CD4-positive, alpha-beta memory T cell (primary cell): ENCODE measurements at regions not wholly inside any gene's neighbourhood (a gene's known extent, or its start where the extent isn't known, plus 50 kb on each side); places are given as distances from the start of the nearest gene placed in this dataset.

Source experiments
- CTCF ChIA-PET: fragments of 350-600 bp; sonication (Branson Sonifier 250); formaldehyde crosslinking; loops from one replicate; lab custom pipeline; 2021; ENCODE audit warnings: inconsistent platforms; ENCODE audit not compliant: partially characterized antibody; lab: Charles Lee
- POLR2A ChIA-PET: fragments of 350-600 bp; sonication (Branson Sonifier 250); formaldehyde crosslinking; loops from one replicate; lab custom pipeline; 2021; ENCODE audit not compliant: partially characterized antibody; lab: Charles Lee
- DNase-seq, 5 donors: peaks; one replicate each; pipeline versions ENCODE4 v3.0.0 to v3.0.0-alpha.2; 2020 to 2022; ENCODE audit warnings: mixed read lengths in 1 of 5
- H3K27ac ChIP-seq: one replicate; pipeline ENCODE4 v1.7.0; 2013; ENCODE audit warnings: low read depth, low read length
- H3K27me3 ChIP-seq: 2 replicates; pipeline ENCODE4 v1.7.0; 2013; ENCODE audit warnings: mild to moderate bottlenecking, low read length, moderate library complexity; ENCODE audit not compliant: insufficient read depth
- H3K36me3 ChIP-seq: 2 replicates; pipeline ENCODE4 v1.7.0; 2013; ENCODE audit warnings: mild to moderate bottlenecking, low read length, moderate library complexity; ENCODE audit not compliant: insufficient read depth
- H3K4me1 ChIP-seq: 2 replicates; pipeline ENCODE4 v1.7.0; 2013; ENCODE audit warnings: mild to moderate bottlenecking, low read length, moderate library complexity; ENCODE audit not compliant: insufficient read depth
- H3K4me3 ChIP-seq, 2 donors: one replicate each; pipeline ENCODE4 v1.7.0; 2013; ENCODE audit warnings: low read length in 2 of 2, mild to moderate bottlenecking in 1 of 2
- H3K9me3 ChIP-seq, 2 donors: one replicate each; pipeline ENCODE4 v1.7.0; 2013; ENCODE audit warnings: low read length in 2 of 2, control low read depth in 1 of 2; ENCODE audit not compliant: control insufficient read depth in 1 of 2
- H3K27ac Mint-ChIP-seq, 7 donors: one replicate each; pipeline ENCODE4 v1.8.0; 2020 to 2021; ENCODE audit warnings: mixed read lengths in 7 of 7, mild to moderate bottlenecking in 6 of 7, inconsistent platforms in 3 of 7, moderate library complexity in 3 of 7
- H3K27me3 Mint-ChIP-seq, 2 donors: one replicate each; pipeline ENCODE4 v1.8.0; 2020 to 2021; ENCODE audit warnings: mixed read lengths in 2 of 2
- H3K36me3 Mint-ChIP-seq, 2 donors: one replicate each; pipeline ENCODE4 v1.8.0; 2020 to 2021; ENCODE audit warnings: mixed read lengths in 2 of 2, inconsistent platforms in 1 of 2, mild to moderate bottlenecking in 1 of 2
- H3K4me1 Mint-ChIP-seq, 4 donors: one replicate each; pipeline ENCODE4 v1.8.0; 2020 to 2021; ENCODE audit warnings: mixed read lengths in 4 of 4, mild to moderate bottlenecking in 1 of 4
- H3K4me3 Mint-ChIP-seq, 8 donors: one replicate each; pipeline ENCODE4 v1.8.0; 2020 to 2021; ENCODE audit warnings: mixed read lengths in 8 of 8, mild to moderate bottlenecking in 7 of 8, moderate library complexity in 6 of 8, inconsistent platforms in 3 of 8
- H3K9me3 Mint-ChIP-seq, 8 donors: one replicate each; pipeline ENCODE4 v1.8.0; 2020 to 2021; ENCODE audit warnings: mixed read lengths in 8 of 8, mild to moderate bottlenecking in 5 of 8, inconsistent platforms in 3 of 8, moderate library complexity in 1 of 8
- intact Hi-C: fragments of 100-400 bp; cut with micrococcal nuclease; formaldehyde crosslinking; loops from one replicate; pipeline ENCODE4 v1.15.1; 2023

DNA sequence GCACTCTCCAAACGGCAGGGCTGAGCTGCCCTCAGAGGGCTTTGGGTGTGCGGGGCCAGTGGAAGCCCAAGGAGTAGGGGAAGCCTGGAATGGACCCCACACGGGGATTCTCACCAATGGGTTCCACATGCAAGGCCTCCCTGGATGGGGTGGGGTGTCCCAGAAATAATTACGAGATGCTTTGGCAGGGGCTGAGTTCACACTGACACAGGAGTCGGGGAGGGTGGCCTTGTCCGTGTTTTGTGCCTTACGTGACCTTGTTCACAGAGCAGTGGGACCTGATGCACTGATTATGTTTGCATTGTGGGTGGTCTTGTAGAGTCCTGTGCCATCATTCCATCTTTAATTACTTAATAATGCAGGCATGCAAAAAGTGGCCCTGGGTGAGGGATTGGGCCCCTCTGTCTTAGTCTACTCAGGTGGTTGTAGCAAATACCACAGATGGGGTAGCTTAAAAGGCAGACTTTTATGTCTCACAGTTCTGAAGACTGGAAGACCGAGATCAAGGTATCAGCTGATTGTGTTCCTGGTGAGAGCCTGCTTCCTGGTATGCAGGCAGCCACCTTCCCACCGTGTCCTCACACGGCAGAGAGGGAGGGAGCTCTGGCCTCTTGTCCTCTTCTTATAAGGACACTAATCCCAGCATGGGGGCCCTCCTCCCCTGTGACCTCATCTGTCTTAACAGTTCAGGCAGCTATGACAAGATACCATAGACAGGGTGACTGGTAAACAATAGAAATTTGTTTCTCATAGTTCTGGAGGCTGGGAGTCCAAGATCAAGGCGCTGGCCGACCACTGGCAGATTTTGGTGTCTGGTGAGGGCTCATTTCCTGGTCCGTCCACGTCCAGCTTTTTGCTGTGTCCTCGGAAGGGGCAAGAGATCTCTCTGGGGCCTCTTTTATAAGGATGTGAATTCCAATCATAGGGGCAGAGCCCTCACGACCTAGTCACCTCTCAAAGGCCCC, 239.4 kb downstream of the IRF8 start:
- intact Hi-C loops: no loop called here
- no peaks in the 10 kb centered on the region for H3K36me3 ChIP-seq
- no peak overlapping the region for H3K4me3 ChIP-seq
- H3K27me3 Mint-ChIP-seq: peaks cover 2 to 9% of the 10 kb centered on the region in 2 donors
- no peak overlapping the region for H3K4me3 Mint-ChIP-seq
- ChIA-PET POLR2A (no interaction called here), CTCF (no interaction called here)
- no peaks in the 10 kb centered on the region for H3K4me1 Mint-ChIP-seq
- H3K36me3 Mint-ChIP-seq: no peaks in the 10 kb centered on the region
- DNase-seq: no peak
- H3K27ac Mint-ChIP-seq: no peak overlapping the region
- no peaks in the 10 kb centered on the region for H3K27me3 ChIP-seq
- H3K27ac ChIP-seq: no peak overlapping the region
- no peaks in the 10 kb centered on the region for H3K9me3 ChIP-seq
- H3K9me3 Mint-ChIP-seq: peaks cover 0 to 1% (median 0%) of the 10 kb centered on the region in 8 donors
- no peaks in the 10 kb centered on the region for H3K4me1 ChIP-seq

DNA sequence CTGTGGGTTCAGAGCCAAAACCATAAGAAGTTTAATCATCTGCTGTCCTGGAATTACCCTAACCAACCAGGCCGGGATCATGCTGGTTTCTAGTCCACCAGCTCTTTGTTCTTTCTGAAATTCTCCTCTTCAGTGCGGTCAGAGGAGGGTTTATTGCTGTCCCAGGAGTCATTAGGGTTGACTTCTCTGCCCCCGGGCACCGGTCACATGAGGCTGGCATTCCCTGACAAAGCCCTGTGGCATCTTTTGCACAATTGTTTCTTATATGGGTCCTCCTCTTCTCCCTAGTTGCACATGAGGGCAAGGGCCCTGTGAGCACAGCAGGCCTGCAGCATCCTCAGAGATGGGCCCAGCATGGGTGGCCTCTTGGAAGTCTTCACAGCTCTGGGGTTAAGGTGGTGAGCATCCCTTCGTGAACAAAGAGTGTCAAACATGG, 243.9 kb downstream of the IRF8 start:
- Mint-ChIP-seq H3K36me3 (no peaks in the 10 kb centered on the region), H3K4me1 (no peaks in the 10 kb centered on the region), H3K9me3 (no peaks in the 10 kb centered on the region), H3K27ac (no peak overlapping the region), H3K27me3 (peaks cover 2 to 4% of the 10 kb centered on the region in 2 donors), H3K4me3 (no peak overlapping the region)
- Histone ChIP-seq H3K4me1 (no peaks in the 10 kb centered on the region), H3K4me3 (no peak overlapping the region), H3K9me3 (no peaks in the 10 kb centered on the region), H3K27ac (no peak overlapping the region), H3K36me3 (no peaks in the 10 kb centered on the region), H3K27me3 (no peaks in the 10 kb centered on the region)
- CTCF ChIA-PET: no interaction called here
- no peak for DNase-seq
- intact Hi-C loops: no loop called here
- POLR2A ChIA-PET: no interaction called here

DNA sequence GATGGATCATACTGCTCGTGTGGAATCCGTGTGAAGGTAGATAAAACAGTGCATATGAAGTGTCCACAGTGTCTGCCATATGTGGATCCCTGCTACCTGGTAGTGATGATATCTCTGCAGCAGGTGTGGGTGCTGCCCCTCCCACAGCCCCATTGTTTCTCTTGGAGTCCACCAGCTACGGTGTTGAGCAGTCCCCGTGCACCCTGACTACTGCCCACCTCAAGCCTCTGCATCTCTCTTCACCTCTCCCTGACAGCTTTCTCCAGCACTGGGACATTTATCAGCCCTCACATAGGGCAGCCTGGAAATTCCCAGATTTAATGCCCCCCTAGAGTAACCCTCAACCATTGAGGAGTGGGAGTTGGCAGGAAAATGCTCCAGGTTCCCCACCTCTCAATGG, 244.7 kb downstream of the IRF8 start:
- no peaks in the 10 kb centered on the region for H3K36me3 ChIP-seq
- H3K27ac Mint-ChIP-seq: no peak overlapping the region
- no peak for DNase-seq
- H3K36me3 Mint-ChIP-seq: no peaks in the 10 kb centered on the region
- H3K4me1 ChIP-seq: no peaks in the 10 kb centered on the region
- no peaks in the 10 kb centered on the region for H3K4me1 Mint-ChIP-seq
- ChIA-PET CTCF (no interaction called here), POLR2A (no interaction called here)
- peaks cover 2 to 4% of the 10 kb centered on the region in 2 donors for H3K27me3 Mint-ChIP-seq
- intact Hi-C loops: no loop called here
- H3K4me3 Mint-ChIP-seq: no peak overlapping the region
- no peaks in the 10 kb centered on the region for H3K9me3 Mint-ChIP-seq
- H3K27ac ChIP-seq: no peak overlapping the region
- H3K27me3 ChIP-seq: no peaks in the 10 kb centered on the region
- no peak overlapping the region for H3K4me3 ChIP-seq
- no peaks in the 10 kb centered on the region for H3K9me3 ChIP-seq

DNA sequence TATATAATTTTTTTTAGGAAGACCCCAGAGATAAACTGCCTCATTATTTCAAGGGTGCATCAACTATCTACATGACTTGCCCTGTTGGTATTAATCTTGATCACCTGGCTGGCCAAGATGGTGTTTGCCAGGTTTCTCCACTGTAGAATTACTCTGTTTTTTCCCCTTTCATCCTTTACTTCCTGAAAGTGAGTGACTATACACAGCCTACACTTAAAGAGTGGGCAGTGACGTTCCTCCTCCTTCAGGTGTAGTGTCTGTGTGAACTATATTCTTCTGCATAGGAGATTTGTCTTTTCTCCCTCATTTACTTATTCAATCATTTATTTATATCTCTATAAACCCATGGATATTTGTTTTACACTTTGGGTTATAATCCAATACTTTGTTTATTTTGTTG, 246.7 kb downstream of the IRF8 start:
- Histone ChIP-seq H3K36me3 (no peaks in the 10 kb centered on the region), H3K4me1 (no peaks in the 10 kb centered on the region), H3K27me3 (no peaks in the 10 kb centered on the region), H3K9me3 (no peaks in the 10 kb centered on the region), H3K4me3 (no peak overlapping the region), H3K27ac (no peak overlapping the region)
- no peak overlapping the region for H3K4me3 Mint-ChIP-seq
- CTCF ChIA-PET: no interaction called here
- DNase-seq: no peak
- no peaks in the 10 kb centered on the region for H3K36me3 Mint-ChIP-seq
- no peaks in the 10 kb centered on the region for H3K9me3 Mint-ChIP-seq
- peaks cover 0 to 3% of the 10 kb centered on the region in 2 donors for H3K27me3 Mint-ChIP-seq
- POLR2A ChIA-PET: no interaction called here
- H3K4me1 Mint-ChIP-seq: no peaks in the 10 kb centered on the region
- intact Hi-C loops: no loop called here
- H3K27ac Mint-ChIP-seq: no peak overlapping the region

DNA sequence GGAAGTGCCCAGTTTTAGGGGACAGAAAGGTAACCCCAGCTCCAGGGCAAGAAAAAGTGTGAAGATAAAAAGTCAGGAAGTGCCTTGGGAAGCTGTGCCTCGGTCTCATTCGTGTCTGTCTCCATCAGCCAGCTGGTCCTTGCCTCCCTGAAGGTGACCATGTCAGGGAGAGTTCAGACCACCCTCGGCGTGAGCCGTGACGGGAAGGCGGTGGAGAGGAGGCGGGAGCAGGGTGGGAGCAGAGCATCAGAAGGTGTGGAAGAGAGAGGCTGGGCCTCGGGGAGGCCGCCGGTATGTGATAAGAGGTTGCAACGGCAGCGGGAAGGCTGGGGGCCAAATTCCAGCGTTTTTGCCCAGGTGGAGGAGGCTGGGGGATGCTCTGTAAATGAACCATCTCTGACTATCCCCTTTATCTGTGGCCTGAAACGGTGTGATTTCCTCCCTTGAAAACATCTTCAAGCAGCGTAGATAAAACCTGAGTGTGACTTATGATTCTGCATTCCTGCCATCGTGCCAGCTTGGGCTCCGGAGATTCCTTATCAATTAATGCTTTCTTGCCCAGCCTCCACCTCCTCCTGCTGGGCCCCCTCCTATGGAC, 251.8 kb downstream of the IRF8 start:
- Mint-ChIP-seq H3K27ac (no peak overlapping the region), H3K27me3 (peaks cover 5 to 11% of the 10 kb centered on the region in 2 donors), H3K36me3 (no peaks in the 10 kb centered on the region), H3K9me3 (no peaks in the 10 kb centered on the region), H3K4me3 (no peak overlapping the region), H3K4me1 (no peaks in the 10 kb centered on the region)
- H3K4me3 ChIP-seq: no peak overlapping the region
- ChIA-PET CTCF (no interaction called here), POLR2A (no interaction called here)
- DNase-seq: no peak
- peaks cover 3% of the 10 kb centered on the region for H3K27me3 ChIP-seq
- H3K36me3 ChIP-seq: no peaks in the 10 kb centered on the region
- H3K27ac ChIP-seq: no peak overlapping the region
- no peaks in the 10 kb centered on the region for H3K9me3 ChIP-seq
- intact Hi-C loops: no loop called here
- H3K4me1 ChIP-seq: no peaks in the 10 kb centered on the region

DNA sequence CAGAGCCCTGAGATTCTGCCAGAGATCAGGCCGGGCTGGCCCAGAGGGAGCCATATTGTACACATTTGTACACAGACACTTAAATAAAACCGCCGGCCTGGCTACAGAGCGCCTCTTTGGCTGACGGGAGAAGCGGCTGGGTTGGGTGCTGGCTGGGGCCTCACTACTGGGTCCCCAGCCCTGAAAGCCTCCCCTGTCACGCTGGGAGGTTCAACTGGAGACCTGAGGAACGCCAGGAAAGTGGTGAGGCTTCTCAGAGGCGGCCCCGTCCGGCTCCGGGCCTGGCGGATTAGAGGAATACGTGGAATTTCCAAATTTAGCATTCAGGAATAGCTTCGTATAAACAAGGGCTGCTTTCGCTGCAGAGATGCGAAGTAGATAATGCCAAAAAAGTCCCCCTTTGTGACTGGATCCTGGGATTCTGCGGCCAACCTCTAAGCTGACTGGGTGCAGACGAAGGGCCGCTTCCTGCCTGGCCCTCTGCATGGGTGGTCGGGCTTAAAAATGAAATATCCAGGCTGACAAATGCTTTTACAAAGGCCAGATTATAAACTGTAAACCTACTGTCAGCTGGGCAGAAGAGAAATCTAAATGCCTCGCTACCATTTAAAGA, 252.4 kb downstream of the IRF8 start:
- Histone ChIP-seq H3K9me3 (no peaks in the 10 kb centered on the region), H3K4me3 (no peak overlapping the region), H3K27ac (no peak overlapping the region), H3K27me3 (peaks cover 3% of the 10 kb centered on the region), H3K36me3 (no peaks in the 10 kb centered on the region), H3K4me1 (no peaks in the 10 kb centered on the region)
- intact Hi-C loops: no loop called here
- no peak for DNase-seq
- peaks cover 8 to 11% of the 10 kb centered on the region in 2 donors for H3K27me3 Mint-ChIP-seq
- no peak overlapping the region for H3K27ac Mint-ChIP-seq
- no peaks in the 10 kb centered on the region for H3K4me1 Mint-ChIP-seq
- POLR2A ChIA-PET: no interaction called here
- H3K9me3 Mint-ChIP-seq: no peaks in the 10 kb centered on the region
- no peak overlapping the region for H3K4me3 Mint-ChIP-seq
- CTCF ChIA-PET: no interaction called here
- no peaks in the 10 kb centered on the region for H3K36me3 Mint-ChIP-seq

DNA sequence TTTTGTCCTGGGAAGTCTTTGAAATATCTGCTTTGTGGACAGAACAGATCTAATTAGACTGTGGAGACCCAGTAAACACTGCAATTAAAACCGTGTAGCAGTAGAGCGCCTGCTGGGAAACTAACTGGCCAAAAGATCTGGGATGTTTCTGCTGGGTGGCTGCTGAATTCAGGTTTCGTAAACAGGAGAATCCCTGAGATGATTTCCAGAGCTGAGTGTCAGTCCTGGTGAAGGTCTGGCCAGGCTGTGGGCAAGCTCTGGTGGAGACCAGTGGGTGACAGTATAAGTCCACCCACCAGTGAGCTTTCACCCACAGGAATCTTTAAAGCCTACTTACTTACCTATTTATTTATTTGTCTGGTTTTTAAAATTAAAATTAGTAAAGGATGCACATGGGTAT, 257.2 kb downstream of the IRF8 start:
- Histone ChIP-seq H3K36me3 (no peaks in the 10 kb centered on the region), H3K9me3 (no peaks in the 10 kb centered on the region), H3K27me3 (peaks cover 3% of the 10 kb centered on the region), H3K4me3 (no peak overlapping the region), H3K4me1 (no peaks in the 10 kb centered on the region), H3K27ac (no peak overlapping the region)
- DNase-seq: no peak
- peaks cover 0 to 8% (median 2%) of the 10 kb centered on the region in 8 donors for H3K9me3 Mint-ChIP-seq
- POLR2A ChIA-PET: no interaction called here
- peaks cover 8 to 16% of the 10 kb centered on the region in 2 donors for H3K27me3 Mint-ChIP-seq
- CTCF ChIA-PET: no interaction called here
- H3K4me3 Mint-ChIP-seq: no peak overlapping the region
- H3K27ac Mint-ChIP-seq: no peak overlapping the region
- no peaks in the 10 kb centered on the region for H3K36me3 Mint-ChIP-seq
- peaks cover 0 to 10% (median 0%) of the 10 kb centered on the region in 4 donors for H3K4me1 Mint-ChIP-seq
- intact Hi-C loops: no loop called here
